ENCODE measurements at regions not wholly inside any gene's neighbourhood (a gene's known extent, or its start where the extent isn't known, plus 50 kb on each side); places are given as distances from the start of the nearest gene placed in this dataset.

- Histone ChIP-seq H3K9me3 (ENCODE audit: control extremely low read depth in 1 of 5, control insufficient read depth in 4 of 5, insufficient read depth in 2 of 5, low read depth in 1 of 5, low read length in 4 of 5) (no peaks in the 10 kb centered on the region), H3K36me3 (ENCODE audit: control insufficient read depth in 4 of 4, insufficient read depth in 4 of 4, low read length in 3 of 4) (no peaks in the 10 kb centered on the region), H3K4me1 (ENCODE audit: control extremely low read depth in 1 of 4, control insufficient read depth in 4 of 4, insufficient read depth in 4 of 4, low read length in 3 of 4) (peaks cover 5 to 19% (median 14%) of the 10 kb centered on the region in 4 experiments), H3K27ac (ENCODE audit: insufficient read depth in 1 of 2, low read depth in 1 of 2, low read length in 2 of 2, poor library complexity in 1 of 2, severe bottlenecking in 2 of 2) (no peak overlapping the region), H3K4me3 (ENCODE audit: control insufficient read depth in 1 of 7, extremely low read depth in 1 of 7, insufficient read depth in 4 of 7, low read depth in 2 of 7, low read length in 6 of 7) (no peak overlapping the region), H3K27me3 (replicated peaks in 2 of 5; ENCODE audit: control insufficient read depth in 4 of 5, insufficient read depth in 5 of 5, low read length in 4 of 5) (no peaks in the 10 kb centered on the region)
- POLR2A ChIA-PET, result interaction anchor here (0.8 kb wide), 1 partner anchor 9 kb away, joined by 3 read pairs; no protein-coding TSS in a partner anchor
- 31% methylated on average over 3 of the region's 3 CpGs for WGBS (ENCODE audit: insufficient coverage)
- CTCF ChIA-PET, result interaction anchor here (1.4 kb wide), 1 partner anchor 22 kb away, joined by 5 read pairs; no protein-coding TSS in a partner anchor
- DNase-seq, result peak in 2 of 3 donors; percentile 10 to 13
These were observed 255.3 kb downstream of the AEBP2 start for GRCh38 chr12:19694627-19695026.

DNA sequence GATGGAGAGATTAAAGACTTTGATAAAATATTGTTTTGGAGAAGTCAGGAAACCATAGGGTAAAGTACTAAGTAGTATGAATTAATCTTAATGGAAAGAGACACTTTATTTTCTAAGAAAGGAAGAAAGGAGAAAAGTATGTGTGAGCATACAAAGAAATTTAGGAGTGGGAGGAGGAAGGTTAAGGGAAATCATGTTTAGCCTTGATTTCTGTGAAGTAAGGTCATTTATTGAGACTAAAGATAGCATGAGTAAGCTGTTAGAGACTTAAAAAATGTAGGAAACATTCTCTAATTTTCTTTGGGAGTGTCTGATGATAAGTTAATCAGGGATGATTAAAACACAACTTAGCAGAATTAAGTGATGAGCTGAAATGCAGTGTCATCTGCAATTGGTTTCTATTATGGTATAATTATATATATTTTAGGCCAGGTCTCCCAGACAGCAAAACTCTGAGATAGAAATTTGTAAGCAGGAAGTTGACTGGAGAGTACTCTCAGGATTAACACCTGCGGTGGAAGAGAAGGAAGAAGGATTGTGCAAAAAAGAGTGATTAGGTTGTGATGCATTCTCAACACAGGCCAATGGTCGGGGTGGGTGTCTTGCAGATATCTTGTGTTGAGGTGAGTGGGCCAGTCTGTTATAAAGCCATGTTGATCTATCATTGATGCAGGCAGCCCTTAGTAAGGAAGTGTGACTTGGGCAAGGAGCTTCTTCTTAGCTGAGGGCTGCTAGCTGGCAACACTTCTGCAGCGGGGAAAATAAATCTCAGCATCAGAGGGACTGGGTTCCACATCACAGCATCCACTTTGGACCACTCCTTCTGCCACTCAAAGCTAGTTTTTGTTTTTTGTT is 256.2 kb downstream of the AEBP2 start:
- DNase-seq, result no peak
- POLR2A ChIA-PET, result no interaction called here
- peaks cover 0 to 3% (median 0%) of the 10 kb centered on the region in 5 experiments for H3K9me3 ChIP-seq (ENCODE audit: control extremely low read depth in 1 of 5, control insufficient read depth in 4 of 5, insufficient read depth in 2 of 5, low read depth in 1 of 5, low read length in 4 of 5)
- CTCF ChIA-PET, result interaction anchor here (1.4 kb wide), 1 partner anchor 21 kb away, joined by 5 read pairs; no protein-coding TSS in a partner anchor
- 0% methylated on average over 1 of the region's 3 CpGs for WGBS (ENCODE audit: insufficient coverage)
- H3K4me3 ChIP-seq (ENCODE audit: control insufficient read depth in 1 of 7, extremely low read depth in 1 of 7, insufficient read depth in 4 of 7, low read depth in 2 of 7, low read length in 6 of 7), result no peak overlapping the region
- no peaks in the 10 kb centered on the region for H3K36me3 ChIP-seq (ENCODE audit: control insufficient read depth in 4 of 4, insufficient read depth in 4 of 4, low read length in 3 of 4)
- H3K4me1 ChIP-seq (ENCODE audit: control extremely low read depth in 1 of 4, control insufficient read depth in 4 of 4, insufficient read depth in 4 of 4, low read length in 3 of 4), result peaks cover 5 to 19% (median 14%) of the 10 kb centered on the region in 4 experiments
- no peak overlapping the region for H3K27ac ChIP-seq (ENCODE audit: insufficient read depth in 1 of 2, low read depth in 1 of 2, low read length in 2 of 2, poor library complexity in 1 of 2, severe bottlenecking in 2 of 2)
- H3K27me3 ChIP-seq (replicated peaks in 2 of 5; ENCODE audit: control insufficient read depth in 4 of 5, insufficient read depth in 5 of 5, low read length in 4 of 5), result no peaks in the 10 kb centered on the region

- Histone ChIP-seq H3K36me3 (ENCODE audit: control insufficient read depth in 4 of 4, insufficient read depth in 4 of 4, low read length in 3 of 4) (no peaks in the 10 kb centered on the region), H3K4me1 (ENCODE audit: control extremely low read depth in 1 of 4, control insufficient read depth in 4 of 4, insufficient read depth in 4 of 4, low read length in 3 of 4) (peaks cover 0 to 5% (median 3%) of the 10 kb centered on the region in 4 experiments), H3K4me3 (ENCODE audit: control insufficient read depth in 1 of 7, extremely low read depth in 1 of 7, insufficient read depth in 4 of 7, low read depth in 2 of 7, low read length in 6 of 7) (no peak overlapping the region), H3K27ac (ENCODE audit: insufficient read depth in 1 of 2, low read depth in 1 of 2, low read length in 2 of 2, poor library complexity in 1 of 2, severe bottlenecking in 2 of 2) (no peak overlapping the region), H3K9me3 (ENCODE audit: control extremely low read depth in 1 of 5, control insufficient read depth in 4 of 5, insufficient read depth in 2 of 5, low read depth in 1 of 5, low read length in 4 of 5) (peaks cover 0 to 19% (median 0%) of the 10 kb centered on the region in 5 experiments), H3K27me3 (replicated peaks in 2 of 5; ENCODE audit: control insufficient read depth in 4 of 5, insufficient read depth in 5 of 5, low read length in 4 of 5) (no peaks in the 10 kb centered on the region)
- DNase-seq, result no peak
- ChIA-PET CTCF (interaction anchor here (0.9 kb wide), 1 partner anchor 9 kb away, joined by 3 read pairs; no protein-coding TSS in a partner anchor), POLR2A (no interaction called here)
- 96% methylated on average over 3 of the region's 4 CpGs for WGBS (ENCODE audit: insufficient coverage)
These were observed 261.7 kb downstream of the AEBP2 start for GRCh38 chr12:19700969-19701368.

GRCh38 chr12:19704966-19705365 is 265.7 kb downstream of the AEBP2 start:
- no peak overlapping the region for H3K27ac ChIP-seq (ENCODE audit: insufficient read depth in 1 of 2, low read depth in 1 of 2, low read length in 2 of 2, poor library complexity in 1 of 2, severe bottlenecking in 2 of 2)
- no peaks in the 10 kb centered on the region for H3K27me3 ChIP-seq (replicated peaks in 2 of 5; ENCODE audit: control insufficient read depth in 4 of 5, insufficient read depth in 5 of 5, low read length in 4 of 5)
- H3K36me3 ChIP-seq (ENCODE audit: control insufficient read depth in 4 of 4, insufficient read depth in 4 of 4, low read length in 3 of 4), result no peaks in the 10 kb centered on the region
- WGBS (ENCODE audit: insufficient coverage), result 100% methylated on average over 1 of the region's 1 CpG
- ChIA-PET CTCF (no interaction called here), POLR2A (interaction anchor here (0.9 kb wide), 1 partner anchor 254 kb away, joined by 4 read pairs; no protein-coding TSS in a partner anchor)
- H3K4me3 ChIP-seq (ENCODE audit: control insufficient read depth in 1 of 7, extremely low read depth in 1 of 7, insufficient read depth in 4 of 7, low read depth in 2 of 7, low read length in 6 of 7), result no peak overlapping the region
- peaks cover 0 to 22% (median 0%) of the 10 kb centered on the region in 5 experiments for H3K9me3 ChIP-seq (ENCODE audit: control extremely low read depth in 1 of 5, control insufficient read depth in 4 of 5, insufficient read depth in 2 of 5, low read depth in 1 of 5, low read length in 4 of 5)
- DNase-seq, result no peak
- H3K4me1 ChIP-seq (ENCODE audit: control extremely low read depth in 1 of 4, control insufficient read depth in 4 of 4, insufficient read depth in 4 of 4, low read length in 3 of 4), result no peaks in the 10 kb centered on the region

GRCh38 chr12:19706936-19707335 is 267.6 kb downstream of the AEBP2 start:
- no peaks in the 10 kb centered on the region for H3K27me3 ChIP-seq (replicated peaks in 2 of 5; ENCODE audit: control insufficient read depth in 4 of 5, insufficient read depth in 5 of 5, low read length in 4 of 5)
- H3K27ac ChIP-seq (ENCODE audit: insufficient read depth in 1 of 2, low read depth in 1 of 2, low read length in 2 of 2, poor library complexity in 1 of 2, severe bottlenecking in 2 of 2), result no peak overlapping the region
- peaks cover 0 to 13% (median 4%) of the 10 kb centered on the region in 5 experiments for H3K9me3 ChIP-seq (ENCODE audit: control extremely low read depth in 1 of 5, control insufficient read depth in 4 of 5, insufficient read depth in 2 of 5, low read depth in 1 of 5, low read length in 4 of 5)
- ChIA-PET POLR2A (no interaction called here), CTCF (no interaction called here)
- no CpG with 5 or more reads among the region's 1 CpG for WGBS (ENCODE audit: insufficient coverage)
- H3K36me3 ChIP-seq (ENCODE audit: control insufficient read depth in 4 of 4, insufficient read depth in 4 of 4, low read length in 3 of 4), result no peaks in the 10 kb centered on the region
- H3K4me1 ChIP-seq (ENCODE audit: control extremely low read depth in 1 of 4, control insufficient read depth in 4 of 4, insufficient read depth in 4 of 4, low read length in 3 of 4), result no peaks in the 10 kb centered on the region
- no peak for DNase-seq
- H3K4me3 ChIP-seq (ENCODE audit: control insufficient read depth in 1 of 7, extremely low read depth in 1 of 7, insufficient read depth in 4 of 7, low read depth in 2 of 7, low read length in 6 of 7), result no peak overlapping the region

GRCh38 chr12:19707948-19708409 is 268.7 kb downstream of the AEBP2 start:
- ChIA-PET CTCF (interaction anchor here (1.4 kb wide), 1 partner anchor 8 kb away, joined by 3 read pairs; no protein-coding TSS in a partner anchor), POLR2A (no interaction called here)
- peak in 1 of 3 donors; percentile 13 for DNase-seq
- Histone ChIP-seq H3K36me3 (ENCODE audit: control insufficient read depth in 4 of 4, insufficient read depth in 4 of 4, low read length in 3 of 4) (no peaks in the 10 kb centered on the region), H3K4me3 (ENCODE audit: control insufficient read depth in 1 of 7, extremely low read depth in 1 of 7, insufficient read depth in 4 of 7, low read depth in 2 of 7, low read length in 6 of 7) (no peak overlapping the region), H3K9me3 (ENCODE audit: control extremely low read depth in 1 of 5, control insufficient read depth in 4 of 5, insufficient read depth in 2 of 5, low read depth in 1 of 5, low read length in 4 of 5) (peaks cover 0 to 5% (median 4%) of the 10 kb centered on the region in 5 experiments), H3K27me3 (replicated peaks in 2 of 5; ENCODE audit: control insufficient read depth in 4 of 5, insufficient read depth in 5 of 5, low read length in 4 of 5) (no peaks in the 10 kb centered on the region), H3K27ac (ENCODE audit: insufficient read depth in 1 of 2, low read depth in 1 of 2, low read length in 2 of 2, poor library complexity in 1 of 2, severe bottlenecking in 2 of 2) (no peak overlapping the region), H3K4me1 (ENCODE audit: control extremely low read depth in 1 of 4, control insufficient read depth in 4 of 4, insufficient read depth in 4 of 4, low read length in 3 of 4) (no peaks in the 10 kb centered on the region)
- no CpG with 5 or more reads among the region's 6 CpGs for WGBS (ENCODE audit: insufficient coverage)

GRCh38 chr12:19709889-19710288 is 270.6 kb downstream of the AEBP2 start:
- Histone ChIP-seq H3K27ac (ENCODE audit: insufficient read depth in 1 of 2, low read depth in 1 of 2, low read length in 2 of 2, poor library complexity in 1 of 2, severe bottlenecking in 2 of 2) (no peak overlapping the region), H3K27me3 (replicated peaks in 2 of 5; ENCODE audit: control insufficient read depth in 4 of 5, insufficient read depth in 5 of 5, low read length in 4 of 5) (no peaks in the 10 kb centered on the region), H3K36me3 (ENCODE audit: control insufficient read depth in 4 of 4, insufficient read depth in 4 of 4, low read length in 3 of 4) (no peaks in the 10 kb centered on the region), H3K4me1 (ENCODE audit: control extremely low read depth in 1 of 4, control insufficient read depth in 4 of 4, insufficient read depth in 4 of 4, low read length in 3 of 4) (no peaks in the 10 kb centered on the region), H3K9me3 (ENCODE audit: control extremely low read depth in 1 of 5, control insufficient read depth in 4 of 5, insufficient read depth in 2 of 5, low read depth in 1 of 5, low read length in 4 of 5) (peaks cover 0 to 5% (median 3%) of the 10 kb centered on the region in 5 experiments), H3K4me3 (ENCODE audit: control insufficient read depth in 1 of 7, extremely low read depth in 1 of 7, insufficient read depth in 4 of 7, low read depth in 2 of 7, low read length in 6 of 7) (no peak overlapping the region)
- CTCF ChIA-PET, result interaction anchor here (1.1 to 1.6 kb wide), 2 partner anchors 8 to 20 kb away, joined by 3 to 4 read pairs; no protein-coding TSS in a partner anchor
- 50% methylated on average over 2 of the region's 2 CpGs for WGBS (ENCODE audit: insufficient coverage)
- POLR2A ChIA-PET, result no interaction called here
- no peak for DNase-seq

All from common myeloid progenitor, CD34-positive (primary cell).